ENCODE measurements at regions not wholly inside any gene's neighbourhood (a gene's known extent, or its start where the extent isn't known, plus 50 kb on each side); places are given as distances from the start of the nearest gene placed in this dataset.

DNA sequence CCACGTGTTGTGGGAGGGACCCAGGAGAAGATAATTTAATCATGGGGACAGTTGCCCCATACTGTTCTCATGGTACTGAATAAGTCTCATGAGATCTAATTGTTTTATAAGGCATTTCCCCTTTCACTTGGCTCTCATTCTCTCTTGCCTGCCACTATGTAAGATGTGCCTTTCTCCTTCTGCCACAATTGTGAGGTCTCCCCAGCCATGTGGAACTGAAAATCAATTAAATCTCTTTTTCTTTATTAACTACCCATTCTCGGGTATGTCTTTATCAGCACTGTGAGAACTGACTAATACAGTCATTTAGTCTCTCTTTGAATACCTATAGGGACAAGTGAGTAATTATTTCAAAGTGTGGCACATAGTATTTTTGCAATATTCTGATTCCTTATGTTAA lies 269.2 kb upstream of the SMARCA2 start:
- no peaks in the 10 kb centered on the region for H3K9me3 ChIP-seq
- no peak overlapping the region for H3K4me3 ChIP-seq
- H3K4me1 ChIP-seq = no peaks in the 10 kb centered on the region
- TF ChIP-seq, protein P1, sequence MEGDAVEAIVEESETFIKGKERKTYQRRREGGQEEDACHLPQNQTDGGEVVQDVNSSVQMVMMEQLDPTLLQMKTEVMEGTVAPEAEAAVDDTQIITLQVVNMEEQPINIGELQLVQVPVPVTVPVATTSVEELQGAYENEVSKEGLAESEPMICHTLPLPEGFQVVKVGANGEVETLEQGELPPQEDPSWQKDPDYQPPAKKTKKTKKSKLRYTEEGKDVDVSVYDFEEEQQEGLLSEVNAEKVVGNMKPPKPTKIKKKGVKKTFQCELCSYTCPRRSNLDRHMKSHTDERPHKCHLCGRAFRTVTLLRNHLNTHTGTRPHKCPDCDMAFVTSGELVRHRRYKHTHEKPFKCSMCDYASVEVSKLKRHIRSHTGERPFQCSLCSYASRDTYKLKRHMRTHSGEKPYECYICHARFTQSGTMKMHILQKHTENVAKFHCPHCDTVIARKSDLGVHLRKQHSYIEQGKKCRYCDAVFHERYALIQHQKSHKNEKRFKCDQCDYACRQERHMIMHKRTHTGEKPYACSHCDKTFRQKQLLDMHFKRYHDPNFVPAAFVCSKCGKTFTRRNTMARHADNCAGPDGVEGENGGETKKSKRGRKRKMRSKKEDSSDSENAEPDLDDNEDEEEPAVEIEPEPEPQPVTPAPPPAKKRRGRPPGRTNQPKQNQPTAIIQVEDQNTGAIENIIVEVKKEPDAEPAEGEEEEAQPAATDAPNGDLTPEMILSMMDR (IDR thresholded peaks at IDR 0.05) = no peak
- no peak for DNase-seq
- intact Hi-C loops (cut with DNase I; ENCODE audit: low total_unique reads) = no loop called here
- H3K36me3 ChIP-seq = no peaks in the 10 kb centered on the region
- no peaks in the 10 kb centered on the region for H3K27me3 ChIP-seq
- no peak overlapping the region for H3K27ac ChIP-seq

DNA sequence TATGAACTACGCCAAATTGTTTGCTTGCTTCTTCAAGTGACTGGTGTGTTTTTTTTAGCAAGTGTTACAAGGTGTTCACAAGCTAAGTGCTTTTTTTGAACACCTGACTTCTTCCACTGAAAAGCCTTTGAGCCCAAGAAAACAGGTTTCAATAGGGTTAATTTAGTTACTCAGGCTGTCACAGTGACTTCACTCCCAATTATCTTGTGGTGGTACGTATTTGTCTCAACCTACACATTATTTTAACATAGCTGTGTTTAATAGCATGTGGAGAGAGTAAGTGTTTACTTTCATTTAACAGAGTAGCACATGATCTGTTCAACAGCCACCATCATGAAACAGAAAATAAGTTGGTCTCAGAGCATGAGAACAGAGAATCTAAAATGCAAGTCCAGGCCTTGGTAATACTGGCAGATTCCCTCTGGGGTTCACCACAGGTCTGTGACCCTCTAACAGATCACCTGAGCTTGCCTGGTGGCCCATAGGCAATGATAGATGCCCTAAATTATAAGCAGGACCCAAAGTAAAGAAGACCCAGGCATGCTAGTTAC lies 267.7 kb upstream of the SMARCA2 start:
- H3K27me3 ChIP-seq = no peaks in the 10 kb centered on the region
- no peak for DNase-seq
- no peaks in the 10 kb centered on the region for H3K36me3 ChIP-seq
- no peak overlapping the region for H3K4me3 ChIP-seq
- intact Hi-C loops (cut with DNase I; ENCODE audit: low total_unique reads) = no loop called here
- H3K27ac ChIP-seq = no peak overlapping the region
- no peaks in the 10 kb centered on the region for H3K4me1 ChIP-seq
- TF ChIP-seq, protein P1 (IDR thresholded peaks at IDR 0.05) = no peak
- H3K9me3 ChIP-seq = no peaks in the 10 kb centered on the region

DNA sequence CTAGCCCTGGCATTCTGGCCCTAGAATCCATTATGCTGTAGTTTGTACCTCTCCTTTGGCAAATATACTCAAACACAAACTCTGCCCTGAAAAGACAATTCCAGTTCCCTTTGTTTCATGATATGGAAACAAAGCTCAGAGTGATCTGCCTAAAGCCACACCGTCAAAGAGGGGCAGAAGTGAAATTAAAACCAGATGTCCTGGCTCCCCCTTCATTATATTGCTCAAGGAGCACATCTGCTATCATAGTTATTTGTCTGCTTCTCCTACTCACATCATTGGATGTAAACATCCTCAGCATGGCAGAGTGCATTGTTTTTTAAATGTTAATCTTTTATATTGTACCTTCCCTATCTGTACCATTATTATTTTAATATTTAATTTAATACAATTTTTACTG lies 266.7 kb upstream of the SMARCA2 start:
- TF ChIP-seq, protein P1 (IDR thresholded peaks at IDR 0.05) = no peak
- Histone ChIP-seq H3K4me3 (no peak overlapping the region), H3K36me3 (no peaks in the 10 kb centered on the region), H3K27me3 (no peaks in the 10 kb centered on the region), H3K4me1 (no peaks in the 10 kb centered on the region), H3K9me3 (no peaks in the 10 kb centered on the region), H3K27ac (no peak overlapping the region)
- intact Hi-C loops (cut with DNase I; ENCODE audit: low total_unique reads) = no loop called here
- DNase-seq = no peak

DNA sequence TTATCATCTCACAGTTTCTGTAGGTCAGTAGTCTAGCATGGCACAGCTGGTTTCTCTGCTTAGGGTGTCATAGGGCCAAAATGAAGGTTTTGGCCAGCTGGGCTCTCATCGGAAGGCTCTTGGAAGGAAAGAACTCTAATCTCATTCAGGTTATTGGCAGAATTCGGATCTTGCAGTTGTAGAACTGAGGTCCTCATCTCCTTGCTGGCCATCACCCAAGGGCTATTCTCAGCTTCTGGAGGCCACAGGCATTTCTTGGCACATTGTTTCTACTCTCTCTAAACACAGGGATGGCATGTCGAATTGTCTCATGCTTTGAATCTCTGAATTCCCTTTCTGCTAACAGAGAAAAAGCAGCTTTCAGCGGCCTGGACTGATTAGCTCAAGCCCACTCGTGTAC lies 258.0 kb upstream of the SMARCA2 start:
- intact Hi-C loops (cut with DNase I; ENCODE audit: low total_unique reads) = no loop called here
- no peak overlapping the region for H3K4me3 ChIP-seq
- no peak for DNase-seq
- no peak overlapping the region for H3K27ac ChIP-seq
- TF ChIP-seq, protein P1 (IDR thresholded peaks at IDR 0.05) = no peak
- H3K9me3 ChIP-seq = no peaks in the 10 kb centered on the region
- H3K27me3 ChIP-seq = no peaks in the 10 kb centered on the region
- no peaks in the 10 kb centered on the region for H3K4me1 ChIP-seq
- no peaks in the 10 kb centered on the region for H3K36me3 ChIP-seq

DNA sequence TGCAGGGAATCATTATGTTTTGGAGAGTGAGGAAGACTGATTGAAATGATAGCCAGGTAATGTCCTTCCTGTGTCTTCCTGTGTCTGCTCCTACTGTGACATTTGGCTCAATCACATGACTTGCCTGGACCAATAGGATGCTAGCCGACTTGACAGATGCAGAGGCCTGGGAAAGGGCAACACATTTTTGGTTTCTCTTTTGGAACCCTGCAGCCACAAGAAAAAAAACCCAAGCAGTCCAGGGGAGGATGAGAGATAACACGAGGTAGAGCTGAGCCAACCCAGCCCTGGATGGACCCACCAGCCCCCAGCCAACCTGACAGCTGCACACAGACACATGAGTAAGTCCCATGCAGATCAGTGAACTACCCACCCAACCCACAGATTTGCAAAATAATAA lies 256.1 kb upstream of the SMARCA2 start:
- H3K9me3 ChIP-seq = no peaks in the 10 kb centered on the region
- intact Hi-C loops (cut with DNase I; ENCODE audit: low total_unique reads) = no loop called here
- no peak for DNase-seq
- no peaks in the 10 kb centered on the region for H3K27me3 ChIP-seq
- no peak overlapping the region for H3K27ac ChIP-seq
- H3K4me1 ChIP-seq = no peaks in the 10 kb centered on the region
- TF ChIP-seq, protein P1 (IDR thresholded peaks at IDR 0.05) = no peak
- no peaks in the 10 kb centered on the region for H3K36me3 ChIP-seq
- no peak overlapping the region for H3K4me3 ChIP-seq

DNA sequence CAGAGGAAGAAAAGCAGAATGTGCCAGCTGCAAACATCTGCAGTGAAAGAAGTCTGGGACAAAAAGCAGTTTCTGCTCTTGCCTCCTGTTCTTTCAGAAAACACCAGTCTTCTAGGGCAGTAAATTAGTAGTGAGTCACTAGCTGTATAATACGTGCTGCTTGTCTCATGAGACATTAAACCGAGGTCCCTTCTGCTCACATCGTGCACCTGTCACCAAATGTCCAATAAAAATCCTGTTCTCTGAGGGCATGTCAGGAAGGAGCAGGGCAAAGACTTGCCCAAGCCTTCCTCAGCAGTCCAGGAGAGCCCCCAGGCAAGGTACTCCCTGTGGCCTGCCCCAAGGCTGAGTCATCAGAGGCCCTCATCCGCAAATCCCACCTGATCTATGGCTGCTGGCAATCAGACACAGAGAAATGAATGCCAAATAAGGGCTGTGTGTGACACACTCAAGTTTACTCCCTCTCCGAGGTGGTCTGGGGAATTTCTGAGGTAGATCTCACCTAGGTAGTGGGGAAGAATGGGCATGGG lies 255.3 kb upstream of the SMARCA2 start:
- TF ChIP-seq, protein P1 (IDR thresholded peaks at IDR 0.05) = no peak
- H3K27ac ChIP-seq = no peak overlapping the region
- no peaks in the 10 kb centered on the region for H3K36me3 ChIP-seq
- no peaks in the 10 kb centered on the region for H3K27me3 ChIP-seq
- H3K4me1 ChIP-seq = no peaks in the 10 kb centered on the region
- no peaks in the 10 kb centered on the region for H3K9me3 ChIP-seq
- intact Hi-C loops (cut with DNase I; ENCODE audit: low total_unique reads) = no loop called here
- H3K4me3 ChIP-seq = no peak overlapping the region
- no peak for DNase-seq
